HFFc6 (cell line): ENCODE measurements at regions not wholly inside any gene's neighbourhood (a gene's known extent, or its start where the extent isn't known, plus 50 kb on each side); places are given as distances from the start of the nearest gene placed in this dataset.

Experiments
- DNase-seq: peaks from one replicate; pipeline ENCODE4 v3.0.0-alpha.2; 2018
- H3K27ac Mint-ChIP-seq: 2 replicates; pipeline ENCODE4 v1.8.0; 2020; ENCODE audit warnings: mild to moderate bottlenecking, mixed read lengths
- H3K27me3 Mint-ChIP-seq: 2 replicates; pipeline ENCODE4 v1.8.0; 2021; ENCODE audit warnings: mild to moderate bottlenecking, moderate library complexity, mixed read lengths; ENCODE audit not compliant: insufficient read depth
- H3K36me3 Mint-ChIP-seq: 2 replicates; pipeline ENCODE4 v1.8.0; 2021; ENCODE audit warnings: low read depth, mixed read lengths
- H3K4me1 Mint-ChIP-seq: 2 replicates; pipeline ENCODE4 v1.8.0; 2020; ENCODE audit warnings: low read depth, mixed read lengths
- H3K4me3 Mint-ChIP-seq: 2 replicates; pipeline ENCODE4 v1.8.0; 2020; ENCODE audit warnings: mild to moderate bottlenecking, moderate library complexity, mixed read lengths
- H3K9me3 Mint-ChIP-seq: 2 replicates; pipeline ENCODE4 v1.8.0; 2020; ENCODE audit warnings: mild to moderate bottlenecking, mixed read lengths
- TF ChIP-seq, protein P1 (sequence below): fragments of 200-600 bp; sonication (generic); IDR thresholded peaks from 2 replicates; pipeline ENCODE4 v1.5.0; 2021; ENCODE audit warnings: antibody characterized with exemption, mild to moderate bottlenecking

DNA sequence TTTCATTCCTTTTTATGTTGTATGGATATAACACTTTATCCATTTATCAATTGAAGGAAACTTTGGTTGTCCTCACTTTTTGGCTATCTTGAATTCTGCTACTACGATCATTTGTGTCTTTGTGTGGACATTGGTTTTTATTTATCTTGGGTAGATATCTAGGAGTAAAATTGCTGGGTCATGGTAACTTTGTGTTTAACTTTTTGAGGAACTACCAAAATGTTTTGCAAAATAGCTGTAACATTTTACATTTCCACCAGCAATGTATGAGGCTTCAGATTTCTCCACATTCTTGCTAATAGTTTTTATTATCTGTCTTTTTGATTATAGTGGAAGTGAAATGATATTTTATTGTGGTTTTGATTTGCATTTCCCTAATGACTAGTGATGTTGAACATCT is 55.6 kb downstream of the TLNRD1 start:
- Mint-ChIP-seq H3K27ac (no peak overlapping the region), H3K9me3 (peaks cover 5% of the 10 kb centered on the region; the same call in 1 of the 2 replicates), H3K27me3 (no peaks in the 10 kb centered on the region), H3K4me3 (no peak overlapping the region), H3K36me3 (no peaks in the 10 kb centered on the region), H3K4me1 (peaks cover 30% of the 10 kb centered on the region)
- no peak for DNase-seq
- TF ChIP-seq, protein P1, sequence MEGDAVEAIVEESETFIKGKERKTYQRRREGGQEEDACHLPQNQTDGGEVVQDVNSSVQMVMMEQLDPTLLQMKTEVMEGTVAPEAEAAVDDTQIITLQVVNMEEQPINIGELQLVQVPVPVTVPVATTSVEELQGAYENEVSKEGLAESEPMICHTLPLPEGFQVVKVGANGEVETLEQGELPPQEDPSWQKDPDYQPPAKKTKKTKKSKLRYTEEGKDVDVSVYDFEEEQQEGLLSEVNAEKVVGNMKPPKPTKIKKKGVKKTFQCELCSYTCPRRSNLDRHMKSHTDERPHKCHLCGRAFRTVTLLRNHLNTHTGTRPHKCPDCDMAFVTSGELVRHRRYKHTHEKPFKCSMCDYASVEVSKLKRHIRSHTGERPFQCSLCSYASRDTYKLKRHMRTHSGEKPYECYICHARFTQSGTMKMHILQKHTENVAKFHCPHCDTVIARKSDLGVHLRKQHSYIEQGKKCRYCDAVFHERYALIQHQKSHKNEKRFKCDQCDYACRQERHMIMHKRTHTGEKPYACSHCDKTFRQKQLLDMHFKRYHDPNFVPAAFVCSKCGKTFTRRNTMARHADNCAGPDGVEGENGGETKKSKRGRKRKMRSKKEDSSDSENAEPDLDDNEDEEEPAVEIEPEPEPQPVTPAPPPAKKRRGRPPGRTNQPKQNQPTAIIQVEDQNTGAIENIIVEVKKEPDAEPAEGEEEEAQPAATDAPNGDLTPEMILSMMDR = no peak

DNA sequence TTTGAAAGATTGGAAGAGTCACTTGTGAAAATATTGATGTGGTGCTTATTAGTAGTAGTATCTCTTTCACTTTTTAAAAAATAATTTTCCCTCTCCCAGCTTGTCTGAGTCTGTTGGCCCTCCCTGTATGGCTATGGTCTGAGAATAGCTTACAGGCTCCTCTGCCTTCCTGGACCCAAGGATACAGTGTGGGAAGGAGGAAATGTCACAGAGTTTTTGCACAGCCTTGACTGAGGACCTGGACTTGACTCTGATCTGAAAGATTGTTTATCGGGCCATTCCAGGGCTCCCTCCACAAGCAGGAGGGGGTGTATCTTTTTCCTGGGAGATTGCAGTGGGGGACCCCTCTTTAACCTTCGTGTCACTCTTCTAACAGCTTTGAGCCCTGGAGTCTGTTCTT is 59.7 kb downstream of the TLNRD1 start:
- H3K36me3 Mint-ChIP-seq = no peaks in the 10 kb centered on the region

DNA sequence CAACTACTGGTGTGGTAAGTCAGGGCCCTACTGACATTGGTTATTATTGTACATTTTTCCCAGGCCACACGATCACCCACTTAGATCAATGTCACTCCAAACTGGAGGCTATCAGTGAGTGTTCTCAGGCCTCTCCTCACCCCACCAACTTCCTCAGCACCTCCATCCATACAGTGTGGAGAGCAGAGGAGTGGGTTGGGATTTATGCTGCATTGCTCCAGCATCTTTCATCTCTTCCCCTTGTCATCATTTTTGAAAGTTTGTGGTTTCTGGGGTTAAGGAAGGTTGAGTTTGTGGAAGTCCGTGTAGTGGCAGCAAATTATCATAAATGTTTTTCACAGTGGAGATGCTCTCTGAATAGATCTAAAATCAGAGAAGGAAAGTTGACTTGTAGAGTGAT is 60.2 kb downstream of the TLNRD1 start:
- peaks cover 12% of the 10 kb centered on the region for H3K4me1 Mint-ChIP-seq
- no peak for DNase-seq
- TF ChIP-seq, protein P1 = no peak

More for the DNA sequence above, 59.7 kb downstream of the TLNRD1 start:
- H3K9me3 Mint-ChIP-seq = peaks cover 5% of the 10 kb centered on the region; the same call in 1 of the 2 replicates
- H3K27ac Mint-ChIP-seq = no peak overlapping the region
- H3K4me3 Mint-ChIP-seq = no peak overlapping the region
- H3K27me3 Mint-ChIP-seq = no peaks in the 10 kb centered on the region
- DNase-seq = no peak
- peaks cover 12% of the 10 kb centered on the region for H3K4me1 Mint-ChIP-seq
- TF ChIP-seq, protein P1 = no peak

DNA sequence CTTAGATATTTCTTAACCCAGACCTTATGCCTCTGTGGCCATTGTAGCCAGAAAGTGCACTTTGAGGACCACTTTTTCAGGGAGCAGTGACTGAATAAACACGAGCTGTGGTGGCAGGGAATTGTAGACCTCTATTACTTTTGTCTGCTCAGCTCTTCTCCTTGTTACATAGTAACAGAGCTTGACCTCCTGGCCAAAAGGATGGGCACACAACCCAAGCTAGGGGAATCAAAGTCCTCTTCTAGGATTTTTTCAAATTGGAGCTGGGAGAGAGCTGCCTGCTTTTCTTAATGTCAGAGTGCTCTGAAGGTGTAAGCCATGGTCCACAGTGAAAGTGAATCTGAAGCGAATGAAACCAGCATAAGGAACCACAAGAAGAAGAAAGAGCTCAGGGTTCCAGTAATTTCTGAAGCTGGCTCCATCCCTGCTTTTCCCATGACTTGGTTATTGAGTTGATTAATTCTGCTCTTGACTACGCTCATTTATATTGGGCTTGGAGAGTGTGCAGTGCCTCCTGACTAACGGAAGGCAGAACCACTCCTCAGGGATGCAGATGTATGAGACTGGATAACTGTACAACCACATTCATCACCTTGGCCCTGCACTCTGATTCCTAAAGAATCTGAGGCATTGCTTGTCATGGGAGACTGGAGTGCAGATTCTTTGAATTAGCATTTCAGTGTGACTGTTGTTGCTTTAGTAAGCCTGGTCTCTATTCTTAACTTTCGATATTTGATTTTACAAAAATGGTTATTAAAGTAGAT is 60.9 kb downstream of the TLNRD1 start:
- no peaks in the 10 kb centered on the region for H3K27me3 Mint-ChIP-seq
- H3K9me3 Mint-ChIP-seq = peaks cover 5% of the 10 kb centered on the region; the same call in 1 of the 2 replicates
- H3K36me3 Mint-ChIP-seq = no peaks in the 10 kb centered on the region
- H3K27ac Mint-ChIP-seq = no peak overlapping the region
- TF ChIP-seq, protein P1 = no peak
- H3K4me1 Mint-ChIP-seq = peaks cover 12% of the 10 kb centered on the region
- DNase-seq = peak; percentile 25
- no peak overlapping the region for H3K4me3 Mint-ChIP-seq

More for the DNA sequence above, 60.2 kb downstream of the TLNRD1 start:
- Mint-ChIP-seq H3K36me3 (no peaks in the 10 kb centered on the region), H3K4me3 (no peak overlapping the region), H3K27me3 (no peaks in the 10 kb centered on the region), H3K9me3 (peaks cover 5% of the 10 kb centered on the region; the same call in 1 of the 2 replicates), H3K27ac (no peak overlapping the region)

DNA sequence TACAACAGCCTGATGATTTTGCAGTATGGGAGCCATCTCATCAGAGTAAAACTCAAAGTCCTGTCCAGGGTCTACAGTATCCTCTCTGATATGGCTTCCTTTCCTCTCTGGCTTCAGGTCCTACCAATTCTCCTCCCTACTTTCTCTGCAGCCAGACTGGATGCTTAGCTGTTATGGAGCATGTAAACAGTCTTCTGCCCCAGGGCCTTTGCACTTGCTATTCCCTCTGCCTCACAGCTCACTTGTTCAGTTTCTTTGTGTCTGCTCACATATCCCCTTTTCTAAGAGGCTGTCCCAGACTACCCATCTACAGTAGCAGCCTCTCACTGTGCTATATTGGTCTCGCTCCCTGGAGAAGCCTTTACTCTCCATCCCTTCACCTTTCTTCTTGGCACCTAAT is 62.2 kb downstream of the TLNRD1 start:
- Mint-ChIP-seq H3K27me3 (no peaks in the 10 kb centered on the region), H3K4me1 (peaks cover 12% of the 10 kb centered on the region), H3K27ac (no peak overlapping the region), H3K4me3 (no peak overlapping the region), H3K36me3 (no peaks in the 10 kb centered on the region), H3K9me3 (peaks cover 1% of the 10 kb centered on the region; the same call in 1 of the 2 replicates)
- DNase-seq = no peak
- TF ChIP-seq, protein P1 = no peak
